GM12865 (cell line): ENCODE measurements at regions not wholly inside any gene's neighbourhood (a gene's known extent, or its start where the extent isn't known, plus 50 kb on each side); places are given as distances from the start of the nearest gene placed in this dataset.

Experiments
- DNase-seq: peaks from one replicate; pipeline ENCODE4 v3.0.0; 2010; ENCODE audit warnings: low read depth
- H3K4me3 ChIP-seq: 2 replicates; pipeline ENCODE4 v1.5.1; 2011; ENCODE audit warnings: mild to moderate bottlenecking, low read depth, low read length, control low read depth
- TF ChIP-seq, protein P1 (sequence below): IDR thresholded peaks from 2 replicates; pipeline ENCODE4 v1.5.1; 2011; ENCODE audit warnings: low read length, control low read depth, low read depth, inconsistent platforms; ENCODE audit not compliant: insufficient read depth; ENCODE audit errors: missing control alignments

DNA sequence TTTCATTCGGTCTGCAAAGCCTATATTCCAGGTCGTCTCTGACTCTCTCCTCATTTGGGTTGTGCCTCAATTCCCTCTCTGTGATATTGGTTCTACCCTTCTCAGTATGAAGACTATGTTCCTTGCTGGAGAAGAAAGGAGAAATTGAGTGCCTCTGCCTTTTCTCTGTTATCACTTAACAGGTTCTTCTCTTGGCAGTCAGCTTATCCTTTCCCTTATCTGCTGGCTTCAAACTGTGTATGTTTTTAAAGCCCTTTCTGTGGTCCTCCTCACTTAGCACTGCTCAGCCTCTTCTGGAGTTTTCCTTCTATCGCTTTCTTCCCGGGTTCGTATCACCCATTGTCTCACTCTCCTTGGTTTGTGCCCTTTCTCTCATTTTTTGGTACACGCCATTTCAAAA lies 65.3 kb upstream of the FSTL1 start:
- TF ChIP-seq, protein P1, sequence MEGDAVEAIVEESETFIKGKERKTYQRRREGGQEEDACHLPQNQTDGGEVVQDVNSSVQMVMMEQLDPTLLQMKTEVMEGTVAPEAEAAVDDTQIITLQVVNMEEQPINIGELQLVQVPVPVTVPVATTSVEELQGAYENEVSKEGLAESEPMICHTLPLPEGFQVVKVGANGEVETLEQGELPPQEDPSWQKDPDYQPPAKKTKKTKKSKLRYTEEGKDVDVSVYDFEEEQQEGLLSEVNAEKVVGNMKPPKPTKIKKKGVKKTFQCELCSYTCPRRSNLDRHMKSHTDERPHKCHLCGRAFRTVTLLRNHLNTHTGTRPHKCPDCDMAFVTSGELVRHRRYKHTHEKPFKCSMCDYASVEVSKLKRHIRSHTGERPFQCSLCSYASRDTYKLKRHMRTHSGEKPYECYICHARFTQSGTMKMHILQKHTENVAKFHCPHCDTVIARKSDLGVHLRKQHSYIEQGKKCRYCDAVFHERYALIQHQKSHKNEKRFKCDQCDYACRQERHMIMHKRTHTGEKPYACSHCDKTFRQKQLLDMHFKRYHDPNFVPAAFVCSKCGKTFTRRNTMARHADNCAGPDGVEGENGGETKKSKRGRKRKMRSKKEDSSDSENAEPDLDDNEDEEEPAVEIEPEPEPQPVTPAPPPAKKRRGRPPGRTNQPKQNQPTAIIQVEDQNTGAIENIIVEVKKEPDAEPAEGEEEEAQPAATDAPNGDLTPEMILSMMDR, result no peak
- no peak for DNase-seq
- no peak overlapping the region for H3K4me3 ChIP-seq

DNA sequence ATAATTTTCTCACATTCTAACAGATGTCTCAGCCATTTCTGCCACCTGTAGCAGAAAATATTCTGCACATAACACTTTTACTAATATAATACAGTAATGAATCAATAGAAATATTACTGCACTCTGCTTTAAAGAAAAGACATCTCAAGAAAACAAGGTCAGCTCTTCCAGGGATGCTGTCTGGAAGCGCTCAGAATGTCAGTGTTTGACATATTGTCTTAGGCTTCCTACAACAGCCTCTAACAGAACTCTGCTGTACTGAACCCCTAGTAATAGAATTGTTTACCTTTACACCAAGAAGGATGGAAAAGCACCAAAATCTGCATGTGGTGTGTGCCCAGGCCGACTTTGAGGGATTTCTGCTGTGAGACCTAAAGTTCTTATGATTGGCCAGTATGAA lies 61.9 kb upstream of the FSTL1 start:
- DNase-seq, result no peak
- no peak overlapping the region for H3K4me3 ChIP-seq
- TF ChIP-seq, protein P1, result no peak

DNA sequence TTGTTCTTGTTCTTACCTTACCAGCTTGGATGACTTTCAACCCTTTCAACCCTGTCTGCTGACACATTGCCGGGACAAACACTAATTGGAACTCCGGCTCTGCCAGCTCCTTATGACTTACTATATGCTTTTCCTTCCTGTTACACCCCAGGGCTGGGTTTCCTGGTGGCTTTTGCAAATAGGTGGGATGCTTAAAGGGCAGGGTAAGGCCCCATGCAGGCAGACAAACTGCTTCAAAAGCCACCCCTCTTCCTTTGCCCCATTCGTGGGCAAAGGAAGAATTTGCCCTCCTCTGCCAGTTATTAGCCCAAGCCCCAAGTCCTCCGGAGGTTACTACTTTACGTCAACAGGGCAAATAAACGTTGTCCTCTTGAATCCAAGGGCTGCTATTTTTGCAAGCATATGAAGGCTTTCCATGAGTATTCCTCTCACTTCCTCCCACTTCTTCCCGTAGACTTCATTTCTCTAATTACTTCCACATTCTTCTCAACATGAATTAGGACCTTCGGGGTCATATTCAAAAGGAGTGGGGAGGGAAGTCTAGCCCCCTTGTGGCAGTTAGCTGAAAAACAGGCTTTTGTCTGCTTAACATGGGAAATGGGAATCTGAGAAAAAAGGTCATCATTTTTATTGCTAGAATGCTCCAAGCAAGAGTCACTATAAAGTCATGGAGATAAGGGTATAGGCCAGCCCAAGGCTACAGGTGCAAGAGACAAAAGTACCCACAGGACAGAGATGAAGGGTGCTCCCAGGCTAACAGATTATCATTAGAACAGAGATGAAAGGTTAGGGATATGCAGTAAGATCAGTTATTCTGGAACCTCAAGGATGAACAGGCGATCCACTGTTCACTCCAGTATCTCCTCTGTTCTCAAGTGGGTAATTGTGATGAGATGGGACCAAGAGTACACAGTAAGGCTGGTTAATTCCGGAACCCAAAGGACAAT lies 56.3 kb upstream of the FSTL1 start:
- TF ChIP-seq, protein P1, result peak; percentile 59
- peak; percentile 31 for DNase-seq
- H3K4me3 ChIP-seq, result no peak overlapping the region

DNA sequence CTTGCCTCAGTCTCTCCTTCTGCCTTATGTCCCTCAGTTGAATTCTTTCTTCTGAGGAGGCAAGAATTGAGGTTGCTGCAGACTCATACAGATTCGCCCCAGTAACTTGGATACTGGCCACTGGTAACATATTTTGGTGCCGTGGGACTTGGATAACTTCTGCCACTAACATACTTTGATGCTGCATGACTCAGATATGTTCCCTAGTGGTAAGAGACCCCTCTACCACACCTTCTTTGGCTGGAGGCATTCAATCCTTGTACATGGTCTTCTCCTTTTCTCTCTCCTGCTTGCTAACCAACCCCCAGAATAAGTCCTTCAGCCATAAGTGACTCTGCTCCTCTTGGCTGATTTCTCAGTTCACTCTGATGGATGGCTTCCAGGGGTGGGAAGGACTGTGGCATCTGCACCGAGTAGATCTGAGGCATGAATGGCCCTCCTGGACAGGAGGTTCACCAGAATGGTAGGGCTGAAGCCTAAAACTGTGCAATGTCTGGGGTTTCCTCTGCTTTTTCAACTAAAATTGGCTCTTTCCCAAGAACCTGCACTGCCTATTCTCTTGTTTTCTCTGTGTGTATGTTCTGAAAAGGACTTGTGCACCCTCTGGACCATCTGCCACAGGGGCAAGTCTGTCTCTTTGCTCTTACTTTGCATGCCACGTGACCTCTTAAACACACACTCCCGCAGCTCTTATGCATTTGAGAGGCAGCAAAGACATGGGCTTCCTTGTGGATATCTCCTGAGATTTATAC lies 55.5 kb upstream of the FSTL1 start:
- no peak for DNase-seq
- H3K4me3 ChIP-seq, result no peak overlapping the region
- TF ChIP-seq, protein P1, result no peak

DNA sequence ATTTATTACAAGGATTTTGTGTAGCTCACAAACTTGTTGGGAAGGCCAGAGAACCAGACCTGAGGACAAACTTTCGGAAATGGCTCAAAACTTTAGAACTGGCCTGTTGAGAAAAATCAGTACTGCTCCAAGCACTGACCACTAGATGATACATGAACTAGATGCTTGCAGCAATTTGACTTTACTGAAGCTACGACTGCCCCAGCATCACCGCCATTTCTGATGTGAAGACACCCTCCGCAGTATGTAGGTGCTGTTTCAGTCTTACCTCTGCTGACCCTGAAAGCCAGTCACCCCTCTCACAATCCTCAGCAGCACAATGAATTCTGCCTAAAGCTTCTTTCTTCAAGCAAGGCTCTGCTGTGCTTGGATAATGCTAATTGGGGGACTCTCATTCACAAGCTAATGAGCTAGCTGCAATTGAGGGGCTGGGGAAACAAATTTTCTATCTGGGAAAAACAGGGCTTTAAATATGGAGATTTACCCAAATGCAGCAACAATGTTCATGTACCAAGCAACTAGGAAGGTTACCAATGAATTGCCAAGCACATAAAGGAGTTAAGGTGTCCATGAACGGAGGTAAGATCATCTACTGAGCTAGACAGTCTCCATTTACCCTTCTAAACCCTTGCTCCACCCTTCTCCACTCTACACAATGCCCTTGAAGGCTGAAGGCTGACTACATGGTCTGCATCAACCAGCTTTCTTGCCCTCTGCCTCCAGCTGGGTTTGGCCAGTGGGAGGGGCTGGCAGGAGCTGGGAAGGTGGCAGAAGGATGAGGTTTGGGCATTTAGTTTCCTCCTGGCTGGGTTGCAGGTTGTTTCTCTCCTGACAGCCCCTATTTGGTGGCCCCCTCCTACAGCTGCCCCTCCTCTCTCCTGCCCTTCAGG lies 53.2 kb upstream of the FSTL1 start:
- DNase-seq, result no peak
- H3K4me3 ChIP-seq, result no peak overlapping the region
- TF ChIP-seq, protein P1, result no peak

DNA sequence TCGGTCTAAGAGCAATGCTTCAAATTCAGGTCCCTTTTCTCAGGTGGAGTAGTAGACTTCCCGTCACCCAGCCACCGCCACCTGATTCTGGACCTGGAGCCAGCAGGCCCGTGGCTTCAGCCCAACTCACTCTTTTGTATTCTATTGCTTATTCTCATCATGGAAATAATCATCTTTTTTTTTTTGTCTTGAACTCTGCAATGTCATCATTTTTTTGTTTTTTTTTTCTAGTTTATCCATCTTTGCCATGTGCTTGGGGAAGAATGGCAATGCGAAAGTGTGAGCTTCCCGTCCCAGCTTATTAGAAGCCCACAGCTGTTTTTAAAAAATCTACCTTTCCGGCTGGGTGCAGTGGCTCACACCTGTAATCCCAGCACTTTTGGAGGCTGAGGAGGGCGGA lies 51.3 kb upstream of the FSTL1 start:
- TF ChIP-seq, protein P1, result no peak
- no peak for DNase-seq
- H3K4me3 ChIP-seq, result no peak overlapping the region
